ENCODE measurements at regions not wholly inside any gene's neighbourhood (a gene's known extent, or its start where the extent isn't known, plus 50 kb on each side); places are given as distances from the start of the nearest gene placed in this dataset.

DNA sequence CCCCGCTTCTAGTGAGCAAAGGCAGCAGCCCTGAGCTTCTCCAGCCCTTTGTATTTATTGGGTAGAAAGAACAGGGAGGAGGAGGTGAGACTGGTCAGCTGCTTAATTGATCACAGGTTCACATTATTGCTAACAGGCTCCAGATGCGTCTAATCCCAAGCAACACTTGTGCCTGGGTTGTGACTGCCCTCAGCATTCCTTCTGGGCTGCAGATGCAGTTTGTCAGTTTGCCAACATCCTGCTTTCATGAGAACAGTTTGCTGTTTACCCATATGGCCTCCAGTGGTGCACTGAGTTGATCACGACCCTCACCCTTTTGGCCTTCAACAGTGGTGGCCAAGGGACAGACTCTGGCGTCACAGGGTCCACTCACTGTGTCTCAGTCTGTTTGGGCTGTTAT, 159.5 kb upstream of the ZNF516 start:
- H3K27me3 ChIP-seq (replicated peaks; ENCODE audit: control insufficient read depth, insufficient read depth, low read length, poor library complexity, severe bottlenecking) = no peaks in the 10 kb centered on the region
- H3K36me3 ChIP-seq (ENCODE audit: control insufficient read depth, insufficient read depth, low read length) = no peaks in the 10 kb centered on the region
- DNase-seq = no peak
- H3K4me3 ChIP-seq (ENCODE audit: insufficient read depth, low read depth, low read length, poor library complexity, severe bottlenecking) = no peak overlapping the region
- H3K4me1 ChIP-seq (ENCODE audit: control insufficient read depth, insufficient read depth, low read length, poor library complexity, severe bottlenecking) = no peaks in the 10 kb centered on the region
- H3K27ac ChIP-seq (ENCODE audit: insufficient read depth, low read length, poor library complexity, severe bottlenecking) = no peak overlapping the region
- no peaks in the 10 kb centered on the region for H3K9me3 ChIP-seq (ENCODE audit: control insufficient read depth, low read length)

- H3K9me3 ChIP-seq (ENCODE audit: control insufficient read depth, low read length) = no peaks in the 10 kb centered on the region
- no peaks in the 10 kb centered on the region for H3K36me3 ChIP-seq (ENCODE audit: control insufficient read depth, insufficient read depth, low read length)
- no peak for DNase-seq
- no peak overlapping the region for H3K4me3 ChIP-seq (ENCODE audit: insufficient read depth, low read depth, low read length, poor library complexity, severe bottlenecking)
- no peaks in the 10 kb centered on the region for H3K4me1 ChIP-seq (ENCODE audit: control insufficient read depth, insufficient read depth, low read length, poor library complexity, severe bottlenecking)
- H3K27ac ChIP-seq (ENCODE audit: insufficient read depth, low read length, poor library complexity, severe bottlenecking) = no peak overlapping the region
- H3K27me3 ChIP-seq (replicated peaks; ENCODE audit: control insufficient read depth, insufficient read depth, low read length, poor library complexity, severe bottlenecking) = no peaks in the 10 kb centered on the region
Observed at GRCh38 chr18:76647322-76647721, 152.3 kb upstream of the ZNF516 start.

DNA sequence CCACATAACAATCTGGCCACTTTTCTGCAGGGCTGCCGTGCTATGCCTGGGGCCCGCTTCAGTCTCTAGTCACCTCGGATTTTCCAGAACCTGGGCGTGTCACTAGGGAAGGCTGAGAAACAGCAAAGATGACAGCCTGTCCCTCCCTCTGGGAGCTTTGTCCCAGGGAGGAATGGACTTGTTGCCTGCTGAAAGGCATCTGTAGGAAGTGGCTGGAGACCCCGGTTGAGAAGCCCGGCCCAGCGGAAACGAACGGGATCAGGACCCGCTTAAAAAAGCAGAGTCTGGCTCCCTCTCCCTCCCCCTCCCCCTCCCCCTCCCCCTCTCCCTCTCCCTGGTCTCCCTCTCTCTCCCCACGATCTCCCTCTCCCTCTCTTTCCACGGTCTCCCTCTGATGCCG, 149.5 kb upstream of the ZNF516 start:
- Histone ChIP-seq H3K27me3 (replicated peaks; ENCODE audit: control insufficient read depth, insufficient read depth, low read length, poor library complexity, severe bottlenecking) (no peaks in the 10 kb centered on the region), H3K27ac (ENCODE audit: insufficient read depth, low read length, poor library complexity, severe bottlenecking) (no peak overlapping the region), H3K4me3 (ENCODE audit: insufficient read depth, low read depth, low read length, poor library complexity, severe bottlenecking) (no peak overlapping the region), H3K4me1 (ENCODE audit: control insufficient read depth, insufficient read depth, low read length, poor library complexity, severe bottlenecking) (no peaks in the 10 kb centered on the region), H3K9me3 (ENCODE audit: control insufficient read depth, low read length) (no peaks in the 10 kb centered on the region), H3K36me3 (ENCODE audit: control insufficient read depth, insufficient read depth, low read length) (no peaks in the 10 kb centered on the region)
- DNase-seq = no peak

DNA sequence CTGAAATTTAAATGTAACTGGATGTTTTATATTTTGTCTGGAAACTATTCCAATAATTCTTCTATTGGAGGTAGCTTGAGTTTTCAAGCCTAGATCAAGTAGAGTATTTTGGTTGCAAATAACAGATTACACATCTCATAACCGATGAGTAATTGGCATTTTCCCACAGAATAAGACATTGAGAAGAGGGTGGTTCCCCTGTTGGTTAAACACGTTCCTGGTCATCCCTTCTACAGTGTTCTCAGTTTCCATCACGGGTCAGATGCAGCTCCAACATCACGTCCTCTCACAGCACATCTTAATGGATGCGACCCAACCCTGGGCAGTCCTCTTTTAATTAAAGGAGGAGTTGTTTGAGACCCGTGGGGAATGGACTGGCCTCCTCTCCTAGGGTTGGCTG, 149.0 kb upstream of the ZNF516 start:
- DNase-seq = no peak
- no peaks in the 10 kb centered on the region for H3K9me3 ChIP-seq (ENCODE audit: control insufficient read depth, low read length)
- H3K27ac ChIP-seq (ENCODE audit: insufficient read depth, low read length, poor library complexity, severe bottlenecking) = no peak overlapping the region
- no peaks in the 10 kb centered on the region for H3K4me1 ChIP-seq (ENCODE audit: control insufficient read depth, insufficient read depth, low read length, poor library complexity, severe bottlenecking)
- H3K4me3 ChIP-seq (ENCODE audit: insufficient read depth, low read depth, low read length, poor library complexity, severe bottlenecking) = no peak overlapping the region
- no peaks in the 10 kb centered on the region for H3K27me3 ChIP-seq (replicated peaks; ENCODE audit: control insufficient read depth, insufficient read depth, low read length, poor library complexity, severe bottlenecking)
- H3K36me3 ChIP-seq (ENCODE audit: control insufficient read depth, insufficient read depth, low read length) = no peaks in the 10 kb centered on the region

GRCh38 chr18:76643199-76643598, 148.2 kb upstream of the ZNF516 start:
- Histone ChIP-seq H3K36me3 (ENCODE audit: control insufficient read depth, insufficient read depth, low read length) (no peaks in the 10 kb centered on the region), H3K27ac (ENCODE audit: insufficient read depth, low read length, poor library complexity, severe bottlenecking) (no peak overlapping the region), H3K9me3 (ENCODE audit: control insufficient read depth, low read length) (no peaks in the 10 kb centered on the region), H3K27me3 (replicated peaks; ENCODE audit: control insufficient read depth, insufficient read depth, low read length, poor library complexity, severe bottlenecking) (no peaks in the 10 kb centered on the region), H3K4me1 (ENCODE audit: control insufficient read depth, insufficient read depth, low read length, poor library complexity, severe bottlenecking) (no peaks in the 10 kb centered on the region), H3K4me3 (ENCODE audit: insufficient read depth, low read depth, low read length, poor library complexity, severe bottlenecking) (no peak overlapping the region)
- DNase-seq = no peak

DNA sequence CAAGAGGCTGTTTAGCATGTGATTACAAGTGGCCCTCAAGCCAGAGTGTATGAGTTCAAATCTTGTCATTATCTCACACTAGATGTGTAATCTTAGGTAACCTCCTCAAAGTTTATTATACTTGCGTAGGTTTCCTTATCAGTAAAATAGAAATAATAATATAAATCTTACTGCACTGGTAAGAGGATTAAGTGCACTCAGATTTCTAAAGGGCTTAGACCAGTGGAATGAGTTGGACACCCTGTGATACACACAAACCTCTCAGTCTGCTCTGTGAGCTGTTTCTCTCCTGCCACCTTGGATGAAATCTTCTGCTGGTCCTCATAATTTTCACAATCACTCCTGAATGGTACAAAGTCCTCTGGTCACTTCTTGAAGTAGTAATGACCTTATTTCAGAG, 145.4 kb upstream of the ZNF516 start:
- Histone ChIP-seq H3K9me3 (ENCODE audit: control insufficient read depth, low read length) (no peaks in the 10 kb centered on the region), H3K27ac (ENCODE audit: insufficient read depth, low read length, poor library complexity, severe bottlenecking) (no peak overlapping the region), H3K27me3 (replicated peaks; ENCODE audit: control insufficient read depth, insufficient read depth, low read length, poor library complexity, severe bottlenecking) (no peaks in the 10 kb centered on the region), H3K4me1 (ENCODE audit: control insufficient read depth, insufficient read depth, low read length, poor library complexity, severe bottlenecking) (no peaks in the 10 kb centered on the region), H3K4me3 (ENCODE audit: insufficient read depth, low read depth, low read length, poor library complexity, severe bottlenecking) (no peak overlapping the region), H3K36me3 (ENCODE audit: control insufficient read depth, insufficient read depth, low read length) (no peaks in the 10 kb centered on the region)
- no peak for DNase-seq

DNA sequence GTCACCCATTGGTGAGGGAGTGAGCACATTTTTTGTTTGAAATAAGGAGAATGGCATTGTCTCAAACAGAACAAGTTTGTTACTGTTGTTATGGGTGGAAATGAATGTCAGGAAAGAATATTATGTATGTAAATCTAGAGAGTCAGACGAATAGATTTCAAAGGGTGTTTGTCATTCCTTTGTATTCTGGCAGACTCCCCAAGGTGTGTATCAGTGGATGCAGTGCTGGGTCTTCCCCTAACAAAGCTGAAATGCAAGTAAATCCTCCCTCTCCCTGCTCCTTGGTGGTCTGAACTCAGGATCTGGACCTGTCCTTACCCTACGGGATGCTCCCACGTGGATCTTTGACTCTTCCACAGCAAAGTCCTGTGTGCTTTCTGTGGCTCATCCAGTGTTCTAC, 139.5 kb upstream of the ZNF516 start:
- H3K27ac ChIP-seq (ENCODE audit: insufficient read depth, low read length, poor library complexity, severe bottlenecking) = no peak overlapping the region

DNA sequence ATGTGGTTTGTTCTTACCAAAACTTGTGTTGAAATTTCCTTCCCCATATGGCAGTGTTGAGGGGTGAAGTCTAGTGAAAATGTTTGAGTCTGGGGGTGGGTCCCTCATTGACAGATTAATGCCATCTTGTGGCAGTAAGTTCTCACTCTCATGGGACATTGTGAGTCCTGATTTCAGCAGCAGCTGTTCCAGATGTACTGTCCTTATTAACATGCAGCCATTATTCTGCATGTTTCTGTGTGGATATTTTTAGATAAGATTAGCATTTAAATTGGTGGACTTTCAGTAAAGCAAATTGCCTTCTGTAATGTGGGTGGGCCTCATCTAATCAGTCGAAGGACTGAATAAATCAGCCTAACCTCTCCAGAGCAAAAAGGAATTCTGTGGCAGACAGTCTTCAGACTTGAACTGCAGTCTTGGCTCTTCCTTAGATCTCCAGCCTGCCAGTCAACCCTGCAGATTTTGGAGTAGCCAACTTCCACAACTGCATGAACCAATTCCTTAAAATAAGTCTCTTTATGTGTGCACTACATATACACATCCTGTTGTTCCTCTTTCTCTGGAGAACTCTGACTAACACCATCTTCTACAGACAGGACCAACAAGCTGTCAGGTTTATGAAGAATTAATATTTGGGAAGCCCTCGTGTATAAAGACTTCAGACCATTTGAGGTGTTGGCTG, 138.7 kb upstream of the ZNF516 start:
- H3K27ac ChIP-seq (ENCODE audit: insufficient read depth, low read length, poor library complexity, severe bottlenecking) = no peak overlapping the region
- no peaks in the 10 kb centered on the region for H3K27me3 ChIP-seq (replicated peaks; ENCODE audit: control insufficient read depth, insufficient read depth, low read length, poor library complexity, severe bottlenecking)
- H3K36me3 ChIP-seq (ENCODE audit: control insufficient read depth, insufficient read depth, low read length) = no peaks in the 10 kb centered on the region
- no peaks in the 10 kb centered on the region for H3K9me3 ChIP-seq (ENCODE audit: control insufficient read depth, low read length)
- H3K4me3 ChIP-seq (ENCODE audit: insufficient read depth, low read depth, low read length, poor library complexity, severe bottlenecking) = no peak overlapping the region
- no peak for DNase-seq
- no peaks in the 10 kb centered on the region for H3K4me1 ChIP-seq (ENCODE audit: control insufficient read depth, insufficient read depth, low read length, poor library complexity, severe bottlenecking)

More for the DNA sequence above, 139.5 kb upstream of the ZNF516 start:
- no peaks in the 10 kb centered on the region for H3K27me3 ChIP-seq (replicated peaks; ENCODE audit: control insufficient read depth, insufficient read depth, low read length, poor library complexity, severe bottlenecking)
- H3K4me1 ChIP-seq (ENCODE audit: control insufficient read depth, insufficient read depth, low read length, poor library complexity, severe bottlenecking) = no peaks in the 10 kb centered on the region
- H3K9me3 ChIP-seq (ENCODE audit: control insufficient read depth, low read length) = no peaks in the 10 kb centered on the region
- DNase-seq = no peak
- no peaks in the 10 kb centered on the region for H3K36me3 ChIP-seq (ENCODE audit: control insufficient read depth, insufficient read depth, low read length)
- H3K4me3 ChIP-seq (ENCODE audit: insufficient read depth, low read depth, low read length, poor library complexity, severe bottlenecking) = no peak overlapping the region

DNA sequence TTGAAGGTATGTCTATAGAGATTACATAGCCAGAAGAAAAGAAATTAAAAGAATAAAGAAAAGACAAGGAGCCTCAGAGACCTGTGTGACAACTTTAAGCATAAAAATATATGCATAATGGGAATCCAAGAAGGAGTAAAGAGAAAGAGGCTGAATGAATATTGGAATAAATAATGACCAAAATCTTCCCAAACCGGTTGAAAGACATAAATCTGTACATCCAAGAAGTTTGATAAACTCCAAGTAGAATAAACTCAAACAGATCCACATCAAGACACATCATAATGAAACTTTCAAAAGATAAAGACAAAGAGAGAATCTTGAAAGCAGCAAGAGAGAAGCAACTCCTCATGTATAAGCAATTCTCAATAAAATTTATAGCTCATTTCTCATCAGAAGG, 132.4 kb upstream of the ZNF516 start:
- H3K9me3 ChIP-seq (ENCODE audit: control insufficient read depth, low read length) = no peaks in the 10 kb centered on the region
- H3K36me3 ChIP-seq (ENCODE audit: control insufficient read depth, insufficient read depth, low read length) = no peaks in the 10 kb centered on the region
- no peak overlapping the region for H3K27ac ChIP-seq (ENCODE audit: insufficient read depth, low read length, poor library complexity, severe bottlenecking)
- no peak for DNase-seq
- no peaks in the 10 kb centered on the region for H3K4me1 ChIP-seq (ENCODE audit: control insufficient read depth, insufficient read depth, low read length, poor library complexity, severe bottlenecking)
- H3K4me3 ChIP-seq (ENCODE audit: insufficient read depth, low read depth, low read length, poor library complexity, severe bottlenecking) = no peak overlapping the region
- no peaks in the 10 kb centered on the region for H3K27me3 ChIP-seq (replicated peaks; ENCODE audit: control insufficient read depth, insufficient read depth, low read length, poor library complexity, severe bottlenecking)

DNA sequence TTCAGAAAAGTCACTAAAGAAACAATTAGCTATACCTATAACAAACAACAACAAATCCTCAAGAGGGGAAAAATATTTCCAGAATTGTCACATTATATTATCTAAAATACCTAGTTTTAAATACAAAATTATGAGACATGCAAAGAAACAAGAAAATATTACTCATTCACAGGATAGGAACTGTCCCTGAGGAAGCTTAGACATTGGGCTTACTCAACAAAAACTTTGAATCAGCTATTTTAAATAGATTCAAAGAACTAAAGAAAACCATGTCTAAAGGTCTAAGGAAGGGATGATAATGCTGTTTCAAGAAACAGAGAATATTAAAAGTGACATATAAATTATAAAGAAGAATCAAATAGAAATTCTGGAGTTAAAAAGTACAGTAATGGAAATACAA, 131.9 kb upstream of the ZNF516 start:
- Histone ChIP-seq H3K27me3 (replicated peaks; ENCODE audit: control insufficient read depth, insufficient read depth, low read length, poor library complexity, severe bottlenecking) (no peaks in the 10 kb centered on the region), H3K9me3 (ENCODE audit: control insufficient read depth, low read length) (no peaks in the 10 kb centered on the region), H3K4me3 (ENCODE audit: insufficient read depth, low read depth, low read length, poor library complexity, severe bottlenecking) (no peak overlapping the region), H3K27ac (ENCODE audit: insufficient read depth, low read length, poor library complexity, severe bottlenecking) (no peak overlapping the region), H3K36me3 (ENCODE audit: control insufficient read depth, insufficient read depth, low read length) (no peaks in the 10 kb centered on the region), H3K4me1 (ENCODE audit: control insufficient read depth, insufficient read depth, low read length, poor library complexity, severe bottlenecking) (no peaks in the 10 kb centered on the region)
- DNase-seq = no peak
